Parathyroid adenoma (tissue), 2 donors: ENCODE measurements at regions not wholly inside any gene's neighbourhood (a gene's known extent, or its start where the extent isn't known, plus 50 kb on each side); places are given as distances from the start of the nearest gene placed in this dataset.

Experiments used
- H2AFZ ChIP-seq: fragments of 300-600 bp; sonication (generic); one replicate; pipeline ENCODE4 v1.7.0; 2017; ENCODE audit warnings: antibody characterized with exemption, mild to moderate bottlenecking
- H3K27ac ChIP-seq: fragments of 300-600 bp; sonication (generic); one replicate; pipeline ENCODE4 v1.7.0; 2017
- H3K27me3 ChIP-seq: fragments of 300-600 bp; sonication (generic); one replicate; pipeline ENCODE4 v1.7.0; 2017; ENCODE audit warnings: low read length; ENCODE audit not compliant: control insufficient read depth, insufficient read depth
- H3K36me3 ChIP-seq: fragments of 300-600 bp; sonication (generic); one replicate; pipeline ENCODE4 v1.7.0; 2017; ENCODE audit warnings: low read length; ENCODE audit not compliant: control insufficient read depth, insufficient read depth
- H3K4me1 ChIP-seq: fragments of 300-600 bp; sonication (generic); one replicate; pipeline ENCODE4 v1.7.0; 2017; ENCODE audit warnings: control low read depth
- H3K4me2 ChIP-seq: fragments of 300-600 bp; sonication (generic); one replicate; pipeline ENCODE4 v1.7.0; 2017; ENCODE audit warnings: low read length
- H3K4me3 ChIP-seq: fragments of 300-600 bp; sonication (generic); one replicate; pipeline ENCODE4 v1.7.0; 2017; ENCODE audit warnings: low read depth, low read length
- H3K79me2 ChIP-seq: fragments of 300-600 bp; sonication (generic); one replicate; pipeline ENCODE4 v1.7.0; 2017; ENCODE audit warnings: control low read depth
- H3K9ac ChIP-seq: fragments of 300-600 bp; sonication (generic); one replicate; pipeline ENCODE4 v1.7.0; 2017; ENCODE audit warnings: mild to moderate bottlenecking
- H3K9me3 ChIP-seq: fragments of 300-600 bp; sonication (generic); one replicate; pipeline ENCODE4 v1.7.0; 2017; ENCODE audit warnings: low read length; ENCODE audit not compliant: control insufficient read depth
- CTCF ChIP-seq: fragments of 300-600 bp; sonication (generic); IDR thresholded peaks from one replicate; pipeline ENCODE4 v1.7.0; 2017; ENCODE audit warnings: antibody characterized with exemption, mild to moderate bottlenecking
- donor health status: primary hyperparathyroidism.

- no peaks in the 10 kb centered on the region for H3K27me3 ChIP-seq
- H3K4me1 ChIP-seq, result peaks cover 2% of the 10 kb centered on the region
- no peak overlapping the region for H3K27ac ChIP-seq
- TF ChIP-seq CTCF, result no peak
- no peaks in the 10 kb centered on the region for H3K36me3 ChIP-seq
- H3K79me2 ChIP-seq, result no peaks in the 10 kb centered on the region
- no peak overlapping the region for H3K4me2 ChIP-seq
- no peak overlapping the region for H3K4me3 ChIP-seq
- no peak overlapping the region for H2AFZ ChIP-seq
- no peak overlapping the region for H3K9ac ChIP-seq
- H3K9me3 ChIP-seq, result no peaks in the 10 kb centered on the region
These were observed 113.0 kb upstream of the CST7 start for GRCh38 chr20:24836041-24836533.

GRCh38 chr20:24836661-24837299 is 112.3 kb upstream of the CST7 start:
- Histone ChIP-seq H3K27ac (no peak overlapping the region), H3K9ac (no peak overlapping the region), H2AFZ (no peak overlapping the region), H3K4me3 (no peak overlapping the region), H3K9me3 (no peaks in the 10 kb centered on the region), H3K27me3 (no peaks in the 10 kb centered on the region), H3K79me2 (no peaks in the 10 kb centered on the region), H3K4me2 (no peak overlapping the region), H3K4me1 (peaks cover 2% of the 10 kb centered on the region), H3K36me3 (no peaks in the 10 kb centered on the region)
- TF ChIP-seq CTCF, result no peak

GRCh38 chr20:24837781-24838450 is 111.2 kb upstream of the CST7 start:
- H3K4me3 ChIP-seq, result no peak overlapping the region
- H3K36me3 ChIP-seq, result no peaks in the 10 kb centered on the region
- H3K79me2 ChIP-seq, result no peaks in the 10 kb centered on the region
- H3K4me2 ChIP-seq, result no peak overlapping the region
- H3K9ac ChIP-seq, result no peak overlapping the region
- TF ChIP-seq CTCF, result no peak
- no peak overlapping the region for H2AFZ ChIP-seq
- H3K27me3 ChIP-seq, result no peaks in the 10 kb centered on the region
- H3K9me3 ChIP-seq, result no peaks in the 10 kb centered on the region
- no peak overlapping the region for H3K27ac ChIP-seq
- H3K4me1 ChIP-seq, result peaks cover 2% of the 10 kb centered on the region

GRCh38 chr20:24838546-24839535 is 110.2 kb upstream of the CST7 start:
- H3K4me2 ChIP-seq, result no peak overlapping the region
- no peaks in the 10 kb centered on the region for H3K27me3 ChIP-seq
- H3K4me3 ChIP-seq, result no peak overlapping the region
- TF ChIP-seq CTCF, result no peak
- H3K36me3 ChIP-seq, result no peaks in the 10 kb centered on the region
- no peak overlapping the region for H2AFZ ChIP-seq
- H3K4me1 ChIP-seq, result peaks cover 2% of the 10 kb centered on the region
- no peaks in the 10 kb centered on the region for H3K9me3 ChIP-seq
- H3K27ac ChIP-seq, result no peak overlapping the region
- no peaks in the 10 kb centered on the region for H3K79me2 ChIP-seq
- H3K9ac ChIP-seq, result no peak overlapping the region
